ENCODE measurements at regions not wholly inside any gene's neighbourhood (a gene's known extent, or its start where the extent isn't known, plus 50 kb on each side); places are given as distances from the start of the nearest gene placed in this dataset.

DNA sequence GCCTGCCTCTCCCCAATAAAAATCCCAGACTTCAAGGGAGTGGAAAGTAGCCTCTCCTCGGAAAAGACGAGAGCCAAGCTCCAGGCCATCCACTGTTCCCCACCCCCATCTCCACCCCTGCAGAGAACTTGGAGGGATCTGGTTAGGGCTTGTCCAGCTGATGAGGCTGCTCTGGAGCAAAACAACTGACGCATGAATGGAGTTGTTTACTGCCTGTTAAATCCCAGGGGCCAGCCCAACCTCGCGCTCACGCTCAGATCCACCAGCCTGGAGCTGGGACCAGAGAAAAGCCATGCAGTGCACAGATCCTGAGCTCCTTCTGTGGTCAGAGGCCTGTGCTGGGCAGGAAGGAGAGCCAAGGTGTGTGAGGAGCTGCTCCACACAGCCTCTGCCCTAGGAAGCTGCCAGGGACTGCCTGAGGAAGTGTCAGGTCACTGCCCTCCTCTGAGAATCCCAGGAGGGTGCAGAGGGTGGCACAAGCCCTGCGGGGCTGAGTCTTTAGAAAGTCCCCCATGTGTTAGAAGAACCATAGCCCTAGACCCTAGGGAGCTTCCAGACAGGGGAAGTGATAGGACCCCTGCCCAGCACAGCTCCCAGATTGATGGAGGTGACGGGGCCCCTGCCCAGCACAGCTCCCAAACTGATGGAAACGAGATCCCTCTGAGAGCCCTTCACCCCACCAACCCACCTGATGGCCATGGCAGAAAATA is 109.0 kb upstream of the IPO9 start:
- H2AFZ ChIP-seq (ENCODE audit: insufficient read depth, low read length, poor library complexity): no peak overlapping the region
- H2BK12ac ChIP-seq (ENCODE audit: low read length): no peak overlapping the region
- H2AK5ac ChIP-seq (ENCODE audit: low read length): no peak overlapping the region
- no peak overlapping the region for H3K14ac ChIP-seq (ENCODE audit: low read length)
- no peaks in the 10 kb centered on the region for H3K27me3 ChIP-seq (ENCODE audit: insufficient read depth, low read length)
- peaks cover 7% of the 10 kb centered on the region for H3K9me3 ChIP-seq (ENCODE audit: insufficient read depth, low read depth, low read length)
- H4K8ac ChIP-seq (ENCODE audit: low read depth, low read length): no peak overlapping the region
- no peak overlapping the region for H4K12ac ChIP-seq (ENCODE audit: low read depth, low read length)
- H3K23ac ChIP-seq (ENCODE audit: low read length): no peak overlapping the region
- no peak overlapping the region for H3K18ac ChIP-seq (ENCODE audit: low read length)
- no peak overlapping the region for H2BK120ac ChIP-seq (ENCODE audit: insufficient read depth, low read length, poor library complexity)
- H3K4me2 ChIP-seq (ENCODE audit: low read length): no peak overlapping the region
- no peak for DNase-seq
- H3K4ac ChIP-seq (ENCODE audit: low read depth, low read length): no peak overlapping the region
- no peaks in the 10 kb centered on the region for H3K79me1 ChIP-seq (ENCODE audit: low read length)
- no peak overlapping the region for H3K4me3 ChIP-seq (ENCODE audit: low read depth, low read length)
- H2BK5ac ChIP-seq (ENCODE audit: low read depth, low read length, poor library complexity): no peak overlapping the region
- peak overlapping the region; percentile 18 for H3K27ac ChIP-seq (ENCODE audit: low read depth, low read length)
- no peak overlapping the region for H3K9ac ChIP-seq (ENCODE audit: low read length)
- peaks cover 14 to 27% of the 10 kb centered on the region in 2 experiments for H3K4me1 ChIP-seq (ENCODE audit: control insufficient read depth in 1 of 2, insufficient read depth in 2 of 2, low read length in 2 of 2)
- WGBS (ENCODE audit: extremely low coverage, insufficient coverage, insufficient read length): no CpG with 5 or more reads among the region's 9 CpGs
- peaks cover 25 to 27% of the 10 kb centered on the region in 2 experiments for H3K36me3 ChIP-seq (ENCODE audit: control insufficient read depth in 1 of 2, insufficient read depth in 2 of 2, low read length in 2 of 2)
- H4K91ac ChIP-seq (ENCODE audit: low read depth, low read length): peak overlapping the region; percentile 56
- H3K79me2 ChIP-seq (ENCODE audit: control insufficient read depth, insufficient read depth, low read length, poor library complexity): no peaks in the 10 kb centered on the region

DNA sequence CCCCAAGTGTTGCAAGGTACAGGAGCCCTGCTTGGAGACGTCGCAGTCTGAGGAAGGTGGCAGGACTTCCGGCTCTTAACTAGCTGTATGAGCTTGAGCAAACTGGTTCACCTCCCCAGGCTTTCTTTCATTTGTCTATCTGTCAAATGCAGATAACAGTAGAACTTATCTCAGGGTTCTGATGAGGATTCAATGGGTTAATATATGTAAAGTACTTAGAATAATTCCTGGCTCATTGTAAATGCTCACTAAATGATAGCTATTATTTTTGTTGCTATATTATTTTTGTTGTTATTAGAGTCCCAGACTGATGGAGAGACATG is 108.5 kb upstream of the IPO9 start:
- no peak overlapping the region for H4K8ac ChIP-seq (ENCODE audit: low read depth, low read length)
- H3K4me2 ChIP-seq (ENCODE audit: low read length): no peak overlapping the region
- H3K18ac ChIP-seq (ENCODE audit: low read length): no peak overlapping the region
- H2BK5ac ChIP-seq (ENCODE audit: low read depth, low read length, poor library complexity): no peak overlapping the region
- WGBS (ENCODE audit: extremely low coverage, insufficient coverage, insufficient read length): no CpG with 5 or more reads among the region's 3 CpGs
- no peak for DNase-seq
- no peak overlapping the region for H2AFZ ChIP-seq (ENCODE audit: insufficient read depth, low read length, poor library complexity)
- peaks cover 7% of the 10 kb centered on the region for H3K9me3 ChIP-seq (ENCODE audit: insufficient read depth, low read depth, low read length)
- H3K79me2 ChIP-seq (ENCODE audit: control insufficient read depth, insufficient read depth, low read length, poor library complexity): no peaks in the 10 kb centered on the region
- peaks cover 23 to 25% of the 10 kb centered on the region in 2 experiments for H3K36me3 ChIP-seq (ENCODE audit: control insufficient read depth in 1 of 2, insufficient read depth in 2 of 2, low read length in 2 of 2)
- no peak overlapping the region for H3K14ac ChIP-seq (ENCODE audit: low read length)
- H4K91ac ChIP-seq (ENCODE audit: low read depth, low read length): peak overlapping the region; percentile 56
- H3K27ac ChIP-seq (ENCODE audit: low read depth, low read length): peak overlapping the region; percentile 18
- no peak overlapping the region for H3K23ac ChIP-seq (ENCODE audit: low read length)
- no peak overlapping the region for H3K9ac ChIP-seq (ENCODE audit: low read length)
- H3K4me3 ChIP-seq (ENCODE audit: low read depth, low read length): no peak overlapping the region
- H4K12ac ChIP-seq (ENCODE audit: low read depth, low read length): no peak overlapping the region
- no peak overlapping the region for H2BK120ac ChIP-seq (ENCODE audit: insufficient read depth, low read length, poor library complexity)
- H3K4me1 ChIP-seq (ENCODE audit: control insufficient read depth in 1 of 2, insufficient read depth in 2 of 2, low read length in 2 of 2): peaks cover 12 to 25% of the 10 kb centered on the region in 2 experiments
- H2AK5ac ChIP-seq (ENCODE audit: low read length): no peak overlapping the region
- H3K4ac ChIP-seq (ENCODE audit: low read depth, low read length): no peak overlapping the region
- H3K27me3 ChIP-seq (ENCODE audit: insufficient read depth, low read length): no peaks in the 10 kb centered on the region
- H2BK12ac ChIP-seq (ENCODE audit: low read length): no peak overlapping the region
- no peaks in the 10 kb centered on the region for H3K79me1 ChIP-seq (ENCODE audit: low read length)

DNA sequence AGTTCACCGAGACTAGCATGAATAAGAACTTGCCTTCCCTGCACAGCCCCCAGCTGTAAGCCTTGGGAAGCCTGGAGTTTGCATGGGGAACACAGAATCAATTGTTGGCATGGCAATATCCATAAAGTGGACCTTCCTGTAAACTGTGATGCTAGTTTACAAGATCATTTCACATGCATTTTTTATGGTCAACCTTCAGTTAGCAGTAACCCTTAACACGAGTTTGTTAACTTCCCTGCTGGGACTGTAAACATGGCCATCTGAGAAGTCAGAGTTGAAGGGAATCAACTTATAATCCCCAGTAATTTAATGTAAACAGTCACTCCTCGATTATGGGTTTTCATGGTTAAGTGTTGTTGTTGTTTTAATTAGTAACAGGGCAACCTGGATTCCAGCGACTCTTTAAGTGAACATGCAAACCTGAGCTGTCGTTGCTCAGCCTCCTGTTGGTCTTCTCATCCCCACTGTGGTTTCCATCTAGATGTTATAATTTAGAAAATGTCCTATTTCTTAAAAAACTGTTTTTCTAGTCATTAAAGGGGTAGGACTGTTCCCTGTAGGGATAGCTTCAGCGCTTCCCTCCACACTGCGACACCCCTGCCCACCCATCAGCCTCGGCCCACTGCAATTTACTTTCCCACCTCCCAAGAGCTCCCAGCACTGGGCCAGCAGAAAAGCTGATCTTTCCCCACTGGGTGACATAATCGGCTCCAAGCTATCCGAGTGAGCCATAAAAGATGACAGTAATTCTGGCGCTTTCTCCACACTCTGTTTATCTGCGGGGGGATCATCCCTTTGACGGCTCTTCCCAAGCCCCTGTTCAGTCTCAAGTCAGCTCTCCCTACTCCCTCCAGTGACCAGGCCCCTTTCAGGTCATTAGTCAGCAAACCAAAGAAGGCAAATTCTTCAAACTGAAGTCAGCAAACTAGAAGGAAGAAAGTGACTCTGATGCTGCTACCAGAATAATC is 107.6 kb upstream of the IPO9 start:
- DNase-seq: peak in 1 of 2 donors; percentile 28
- Histone ChIP-seq H3K79me1 (ENCODE audit: low read length) (no peaks in the 10 kb centered on the region), H3K18ac (ENCODE audit: low read length) (no peak overlapping the region), H3K79me2 (ENCODE audit: control insufficient read depth, insufficient read depth, low read length, poor library complexity) (no peaks in the 10 kb centered on the region), H2AFZ (ENCODE audit: insufficient read depth, low read length, poor library complexity) (no peak overlapping the region), H4K8ac (ENCODE audit: low read depth, low read length) (no peak overlapping the region), H3K4me3 (ENCODE audit: low read depth, low read length) (no peak overlapping the region), H3K4me1 (ENCODE audit: control insufficient read depth in 1 of 2, insufficient read depth in 2 of 2, low read length in 2 of 2) (peaks cover 11 to 20% of the 10 kb centered on the region in 2 experiments), H2BK5ac (ENCODE audit: low read depth, low read length, poor library complexity) (no peak overlapping the region), H4K91ac (ENCODE audit: low read depth, low read length) (no peak overlapping the region), H2BK120ac (ENCODE audit: insufficient read depth, low read length, poor library complexity) (no peak overlapping the region), H3K4ac (ENCODE audit: low read depth, low read length) (no peak overlapping the region), H3K9me3 (ENCODE audit: insufficient read depth, low read depth, low read length) (peaks cover 5% of the 10 kb centered on the region), H3K27me3 (ENCODE audit: insufficient read depth, low read length) (no peaks in the 10 kb centered on the region), H3K23ac (ENCODE audit: low read length) (no peak overlapping the region), H3K9ac (ENCODE audit: low read length) (no peak overlapping the region), H2BK12ac (ENCODE audit: low read length) (no peak overlapping the region), H3K27ac (ENCODE audit: low read depth, low read length) (peak overlapping the region; percentile 76), H3K14ac (ENCODE audit: low read length) (no peak overlapping the region), H3K36me3 (ENCODE audit: control insufficient read depth in 1 of 2, insufficient read depth in 2 of 2, low read length in 2 of 2) (peaks cover 17 to 19% of the 10 kb centered on the region in 2 experiments), H2AK5ac (ENCODE audit: low read length) (no peak overlapping the region), H4K12ac (ENCODE audit: low read depth, low read length) (no peak overlapping the region), H3K4me2 (ENCODE audit: low read length) (no peak overlapping the region)
- WGBS (ENCODE audit: extremely low coverage, insufficient coverage, insufficient read length): no CpG with 5 or more reads among the region's 13 CpGs

DNA sequence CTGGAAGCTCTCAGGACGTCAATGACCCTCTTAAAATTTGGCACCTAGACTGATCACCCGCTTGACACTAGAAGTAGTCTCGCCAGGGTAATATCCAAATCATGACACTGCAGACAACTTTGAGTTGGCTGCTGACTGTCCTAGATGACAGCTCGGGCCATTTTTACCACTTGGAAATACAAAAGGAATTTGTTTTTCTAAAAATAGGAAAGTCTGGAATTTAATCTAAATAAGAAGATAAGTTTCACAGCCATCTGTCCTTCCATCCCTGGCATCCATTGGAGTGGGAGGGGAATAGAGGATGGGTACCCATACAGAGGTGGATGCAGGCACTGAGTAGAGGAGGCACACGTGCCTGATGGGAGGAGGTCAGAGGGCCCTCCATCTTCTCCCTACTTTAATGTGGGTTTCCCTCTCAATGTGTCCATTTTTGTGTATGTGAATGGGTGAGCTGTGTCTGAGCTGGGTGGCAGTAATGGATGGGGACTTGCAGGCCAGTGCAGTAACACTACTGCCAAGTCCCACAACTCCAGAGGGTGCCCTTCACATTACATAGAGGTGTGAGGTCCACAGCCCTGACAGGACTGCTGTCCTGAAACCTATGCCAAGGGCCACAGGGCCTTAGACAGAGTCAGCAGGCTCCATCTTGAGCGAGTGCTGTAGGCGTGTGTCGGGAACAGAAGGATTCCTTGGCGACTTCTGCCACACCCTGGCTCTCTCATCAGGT is 104.8 kb upstream of the IPO9 start:
- H3K14ac ChIP-seq (ENCODE audit: low read length): no peak overlapping the region
- no peaks in the 10 kb centered on the region for H3K79me1 ChIP-seq (ENCODE audit: low read length)
- no peak overlapping the region for H3K4ac ChIP-seq (ENCODE audit: low read depth, low read length)
- no peak overlapping the region for H2BK5ac ChIP-seq (ENCODE audit: low read depth, low read length, poor library complexity)
- peaks cover 11 to 19% of the 10 kb centered on the region in 2 experiments for H3K4me1 ChIP-seq (ENCODE audit: control insufficient read depth in 1 of 2, insufficient read depth in 2 of 2, low read length in 2 of 2)
- H2AK5ac ChIP-seq (ENCODE audit: low read length): no peak overlapping the region
- H2BK12ac ChIP-seq (ENCODE audit: low read length): no peak overlapping the region
- no peak overlapping the region for H3K4me2 ChIP-seq (ENCODE audit: low read length)
- no peak overlapping the region for H3K9ac ChIP-seq (ENCODE audit: low read length)
- H3K9me3 ChIP-seq (ENCODE audit: insufficient read depth, low read depth, low read length): no peaks in the 10 kb centered on the region
- no peak overlapping the region for H3K4me3 ChIP-seq (ENCODE audit: low read depth, low read length)
- H4K8ac ChIP-seq (ENCODE audit: low read depth, low read length): no peak overlapping the region
- no peak for DNase-seq
- WGBS (ENCODE audit: extremely low coverage, insufficient coverage, insufficient read length): no CpG with 5 or more reads among the region's 9 CpGs
- H3K27ac ChIP-seq (ENCODE audit: low read depth, low read length): no peak overlapping the region
- no peaks in the 10 kb centered on the region for H3K27me3 ChIP-seq (ENCODE audit: insufficient read depth, low read length)
- H3K18ac ChIP-seq (ENCODE audit: low read length): no peak overlapping the region
- no peak overlapping the region for H2BK120ac ChIP-seq (ENCODE audit: insufficient read depth, low read length, poor library complexity)
- no peak overlapping the region for H4K91ac ChIP-seq (ENCODE audit: low read depth, low read length)
- peaks cover 0 to under 1% of the 10 kb centered on the region in 2 experiments for H3K36me3 ChIP-seq (ENCODE audit: control insufficient read depth in 1 of 2, insufficient read depth in 2 of 2, low read length in 2 of 2)
- H3K23ac ChIP-seq (ENCODE audit: low read length): no peak overlapping the region
- H3K79me2 ChIP-seq (ENCODE audit: control insufficient read depth, insufficient read depth, low read length, poor library complexity): no peaks in the 10 kb centered on the region
- no peak overlapping the region for H4K12ac ChIP-seq (ENCODE audit: low read depth, low read length)
- no peak overlapping the region for H2AFZ ChIP-seq (ENCODE audit: insufficient read depth, low read length, poor library complexity)
